Liver (tissue), 3 donors: ENCODE measurements at regions not wholly inside any gene's neighbourhood (a gene's known extent, or its start where the extent isn't known, plus 50 kb on each side); places are given as distances from the start of the nearest gene placed in this dataset.

ENCODE experiments used
- FOXA1 ChIP-seq: IDR thresholded peaks from 2 replicates; pipeline ENCODE4 v1.6.1; 2016; ENCODE audit warnings: antibody characterized with exemption
- GABPA ChIP-seq, 2 donors: IDR thresholded peaks in 1 of 2; conservative IDR thresholded peaks in 1 of 2; 2 replicates each; pipeline ENCODE4 v1.6.1; 2016; ENCODE audit warnings: antibody characterized with exemption in 2 of 2, mild to moderate bottlenecking in 1 of 2, moderate library complexity in 1 of 2
- HNF4G ChIP-seq: IDR thresholded peaks from 2 replicates; pipeline ENCODE4 v1.6.1; 2016; ENCODE audit warnings: antibody characterized with exemption
- JUND ChIP-seq, 2 donors: IDR thresholded peaks; 2 replicates each; pipeline ENCODE4 v1.6.1; 2016; ENCODE audit warnings: antibody characterized with exemption in 2 of 2
- RAD21 ChIP-seq, 2 donors: IDR thresholded peaks; 2 replicates each; pipeline ENCODE4 v1.6.1; 2016; ENCODE audit warnings: antibody characterized with exemption in 2 of 2, mild to moderate bottlenecking in 2 of 2
- SP1 ChIP-seq: IDR thresholded peaks from 2 replicates; pipeline ENCODE4 v1.6.1; 2018; ENCODE audit warnings: antibody characterized with exemption, mild to moderate bottlenecking
- TAF1 ChIP-seq: conservative IDR thresholded peaks from 2 replicates; pipeline ENCODE4 v1.6.1; 2016; ENCODE audit warnings: antibody characterized with exemption, mild to moderate bottlenecking
- YY1 ChIP-seq: IDR thresholded peaks from 2 replicates; pipeline ENCODE4 v1.6.1; 2016; ENCODE audit warnings: antibody characterized with exemption, mild to moderate bottlenecking
- TF ChIP-seq, protein P1 (sequence below): fragments of 150-350 bp; IDR thresholded peaks from 2 replicates; pipeline ENCODE4 v1.5.1; 2017; ENCODE audit warnings: improper control_type of control experiment, low read depth, low read length; ENCODE audit not compliant: missing input control
- donor health status: healthy.
- donor health status: healthy.

DNA sequence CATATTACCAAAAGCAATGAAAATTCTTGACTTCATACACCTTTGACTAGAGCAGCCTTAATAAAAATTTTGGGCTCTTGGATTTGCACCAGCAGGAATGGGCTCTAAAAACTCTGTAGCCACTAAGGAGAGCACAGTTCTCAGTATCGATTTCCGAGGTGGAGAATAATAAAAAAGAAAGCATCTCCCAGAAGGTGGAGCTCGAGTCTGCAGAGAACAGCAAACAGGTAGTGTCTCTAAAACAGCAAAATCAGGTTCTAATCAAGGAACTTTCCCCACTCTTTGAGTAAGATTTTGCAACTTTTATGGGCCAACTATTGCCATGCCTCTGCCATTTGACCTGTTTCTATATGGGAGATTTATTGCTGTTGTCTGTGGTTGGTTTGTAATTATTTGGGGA is 258.7 kb upstream of the GPC6 start:
- TF ChIP-seq, protein P1, sequence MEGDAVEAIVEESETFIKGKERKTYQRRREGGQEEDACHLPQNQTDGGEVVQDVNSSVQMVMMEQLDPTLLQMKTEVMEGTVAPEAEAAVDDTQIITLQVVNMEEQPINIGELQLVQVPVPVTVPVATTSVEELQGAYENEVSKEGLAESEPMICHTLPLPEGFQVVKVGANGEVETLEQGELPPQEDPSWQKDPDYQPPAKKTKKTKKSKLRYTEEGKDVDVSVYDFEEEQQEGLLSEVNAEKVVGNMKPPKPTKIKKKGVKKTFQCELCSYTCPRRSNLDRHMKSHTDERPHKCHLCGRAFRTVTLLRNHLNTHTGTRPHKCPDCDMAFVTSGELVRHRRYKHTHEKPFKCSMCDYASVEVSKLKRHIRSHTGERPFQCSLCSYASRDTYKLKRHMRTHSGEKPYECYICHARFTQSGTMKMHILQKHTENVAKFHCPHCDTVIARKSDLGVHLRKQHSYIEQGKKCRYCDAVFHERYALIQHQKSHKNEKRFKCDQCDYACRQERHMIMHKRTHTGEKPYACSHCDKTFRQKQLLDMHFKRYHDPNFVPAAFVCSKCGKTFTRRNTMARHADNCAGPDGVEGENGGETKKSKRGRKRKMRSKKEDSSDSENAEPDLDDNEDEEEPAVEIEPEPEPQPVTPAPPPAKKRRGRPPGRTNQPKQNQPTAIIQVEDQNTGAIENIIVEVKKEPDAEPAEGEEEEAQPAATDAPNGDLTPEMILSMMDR = no peak
- TF ChIP-seq GABPA (IDR thresholded peaks at IDR 0.05 in 1 of 2, conservative IDR thresholded peaks at IDR 0.05 in 1 of 2) (no peak), SP1 (no peak), HNF4G (no peak), FOXA1 (no peak), YY1 (no peak), JUND (IDR thresholded peaks at IDR 0.05) (no peak), RAD21 (IDR thresholded peaks at IDR 0.05) (peak; percentile 66 to 71), TAF1 (no peak)
